Gastroesophageal sphincter (tissue), 3 donors: ENCODE measurements at regions not wholly inside any gene's neighbourhood (a gene's known extent, or its start where the extent isn't known, plus 50 kb on each side); places are given as distances from the start of the nearest gene placed in this dataset.

Source experiments
- EP300 ChIP-seq: sonication (generic); formaldehyde crosslinking; IDR thresholded peaks from one replicate; pipeline ENCODE4 v1.6.1; 2017; ENCODE audit warnings: antibody characterized with exemption, mild to moderate bottlenecking
- TF ChIP-seq, protein P1 (sequence below), 4 experiments: fragments of 200-600 bp in 2 of 4; fragments of 450-650 bp in 2 of 4; sonication (generic) in 1 of 4; IDR thresholded peaks; one replicate each; pipeline ENCODE4 v1.5.1; 2017 to 2019; ENCODE audit warnings: antibody characterized with exemption in 4 of 4, mild to moderate bottlenecking in 2 of 4, moderate library complexity in 2 of 4

DNA sequence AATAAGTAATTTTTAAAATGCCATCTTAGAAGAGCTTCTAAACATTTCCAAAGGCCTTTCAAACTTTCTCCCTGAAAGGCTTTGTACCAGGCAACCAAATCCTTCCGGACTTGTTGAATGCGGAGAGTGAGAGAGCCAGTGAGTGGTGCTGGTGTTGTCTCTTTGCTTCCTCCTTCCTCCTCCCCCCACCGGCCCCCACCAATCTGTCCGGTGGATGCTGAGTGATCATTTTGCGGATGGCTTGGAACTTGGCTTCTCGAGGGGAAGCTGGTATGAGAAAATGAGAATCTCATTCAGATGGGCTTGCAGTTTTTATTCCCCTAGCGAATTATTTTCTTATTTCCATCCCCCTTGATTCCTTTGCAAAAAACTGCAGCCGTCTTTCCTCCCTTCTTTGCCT, 97.3 kb downstream of the ANKRD60 start:
- TF ChIP-seq, protein P1, sequence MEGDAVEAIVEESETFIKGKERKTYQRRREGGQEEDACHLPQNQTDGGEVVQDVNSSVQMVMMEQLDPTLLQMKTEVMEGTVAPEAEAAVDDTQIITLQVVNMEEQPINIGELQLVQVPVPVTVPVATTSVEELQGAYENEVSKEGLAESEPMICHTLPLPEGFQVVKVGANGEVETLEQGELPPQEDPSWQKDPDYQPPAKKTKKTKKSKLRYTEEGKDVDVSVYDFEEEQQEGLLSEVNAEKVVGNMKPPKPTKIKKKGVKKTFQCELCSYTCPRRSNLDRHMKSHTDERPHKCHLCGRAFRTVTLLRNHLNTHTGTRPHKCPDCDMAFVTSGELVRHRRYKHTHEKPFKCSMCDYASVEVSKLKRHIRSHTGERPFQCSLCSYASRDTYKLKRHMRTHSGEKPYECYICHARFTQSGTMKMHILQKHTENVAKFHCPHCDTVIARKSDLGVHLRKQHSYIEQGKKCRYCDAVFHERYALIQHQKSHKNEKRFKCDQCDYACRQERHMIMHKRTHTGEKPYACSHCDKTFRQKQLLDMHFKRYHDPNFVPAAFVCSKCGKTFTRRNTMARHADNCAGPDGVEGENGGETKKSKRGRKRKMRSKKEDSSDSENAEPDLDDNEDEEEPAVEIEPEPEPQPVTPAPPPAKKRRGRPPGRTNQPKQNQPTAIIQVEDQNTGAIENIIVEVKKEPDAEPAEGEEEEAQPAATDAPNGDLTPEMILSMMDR (IDR thresholded peaks at IDR 0.05), result no peak
- no peak for TF ChIP-seq EP300
